Frontal cortex (tissue), 3 donors: ENCODE measurements at regions not wholly inside any gene's neighbourhood (a gene's known extent, or its start where the extent isn't known, plus 50 kb on each side); places are given as distances from the start of the nearest gene placed in this dataset.
"Not testable (repeated sequence)": the region's sequence is repeated elsewhere in the genome, so short reads cannot be mapped to it uniquely, and the experiment has no call there.

Source experiments
- DNase-seq, 2 donors: peaks; one replicate each; pipeline ENCODE4 v3.0.0; 2012; ENCODE audit warnings: low spot score in 2 of 2
- FAIRE-seq: peaks from 2 replicates; lab custom pipeline; 2012; peaks lifted over from hg19 to GRCh38; lab: Jason Lieb, UNC
- donor health status: control.
- donor health status: control.
- donor health status: control.

- DNase-seq (no peak), FAIRE-seq (no peak)
These were observed 92.9 kb downstream of the DRD1 start for GRCh38 chr5:175351126-175351525.

- no peak for DNase-seq
- FAIRE-seq, result no peak
These were observed 96.1 kb downstream of the DRD1 start for GRCh38 chr5:175347931-175348330.

- DNase-seq, result no peak
- no peak for FAIRE-seq
These were observed 97.0 kb downstream of the DRD1 start for GRCh38 chr5:175347027-175347426.

GRCh38 chr5:175344331-175345195, 99.4 kb downstream of the DRD1 start:
- no peak for FAIRE-seq
- DNase-seq, result no peak

- FAIRE-seq (no peak), DNase-seq (no peak)
These were observed 100.7 kb downstream of the DRD1 start for GRCh38 chr5:175343308-175343707.

GRCh38 chr5:175340180-175340579, 103.8 kb downstream of the DRD1 start:
- DNase-seq (no peak), FAIRE-seq (no peak)

GRCh38 chr5:175337680-175338079, 106.3 kb downstream of the DRD1 start:
- DNase-seq (no peak), FAIRE-seq (no peak)

- DNase-seq, result no peak
- no peak for FAIRE-seq
These were observed 107.2 kb downstream of the DRD1 start for GRCh38 chr5:175336781-175337180.

GRCh38 chr5:175335691-175336090, 108.3 kb downstream of the DRD1 start:
- FAIRE-seq, result no peak
- DNase-seq, result no peak

GRCh38 chr5:175331173-175332036, 112.6 kb downstream of the DRD1 start:
- FAIRE-seq, DNase-seq: not testable (repeated sequence)

- no peak for FAIRE-seq
- DNase-seq, result peak in 1 of 2 donors; percentile 13
These were observed 114.0 kb downstream of the DRD1 start for GRCh38 chr5:175329976-175330375.

GRCh38 chr5:175328687-175329086, 115.3 kb downstream of the DRD1 start:
- DNase-seq, result no peak
- no peak for FAIRE-seq

GRCh38 chr5:175328176-175328575, 115.8 kb downstream of the DRD1 start:
- FAIRE-seq (no peak), DNase-seq (no peak)

GRCh38 chr5:175325681-175326080, 118.3 kb downstream of the DRD1 start:
- no peak for DNase-seq

GRCh38 chr5:175321927-175322532, 122.0 kb downstream of the DRD1 start:
- no peak for FAIRE-seq
- DNase-seq, result no peak

More at GRCh38 chr5:175325681-175326080, 118.3 kb downstream of the DRD1 start:
- FAIRE-seq, result no peak

- no peak for DNase-seq
- FAIRE-seq, result no peak
These were observed 124.8 kb downstream of the DRD1 start for GRCh38 chr5:175319199-175319598.

- FAIRE-seq, result no peak
- no peak for DNase-seq
These were observed 126.1 kb downstream of the DRD1 start for GRCh38 chr5:175317872-175318271.

- no peak for FAIRE-seq
- DNase-seq, result no peak
These were observed 134.7 kb downstream of the DRD1 start for GRCh38 chr5:175309218-175309810.

GRCh38 chr5:175308701-175309100, 135.3 kb downstream of the DRD1 start:
- no peak for DNase-seq
- no peak for FAIRE-seq

GRCh38 chr5:175306381-175306780, 137.6 kb downstream of the DRD1 start:
- FAIRE-seq, result no peak
- no peak for DNase-seq
